RKO (cell line): ENCODE measurements at regions not wholly inside any gene's neighbourhood (a gene's known extent, or its start where the extent isn't known, plus 50 kb on each side); places are given as distances from the start of the nearest gene placed in this dataset.

ENCODE experiments used
- DNase-seq: peaks from one replicate; pipeline ENCODE4 v3.0.0-alpha.2; 2016; ENCODE audit warnings: low spot score

- no peak for DNase-seq
Observed at GRCh38 chr12:62986844-62987243, 51.9 kb upstream of the PPM1H start.
